NCI-H69 (cell line): ENCODE measurements at regions not wholly inside any gene's neighbourhood (a gene's known extent, or its start where the extent isn't known, plus 50 kb on each side); places are given as distances from the start of the nearest gene placed in this dataset.

Experiments
- DNase-seq: peaks from one replicate; lab custom pipeline; 2025; lab: John Stamatoyannopoulos, UW

DNA sequence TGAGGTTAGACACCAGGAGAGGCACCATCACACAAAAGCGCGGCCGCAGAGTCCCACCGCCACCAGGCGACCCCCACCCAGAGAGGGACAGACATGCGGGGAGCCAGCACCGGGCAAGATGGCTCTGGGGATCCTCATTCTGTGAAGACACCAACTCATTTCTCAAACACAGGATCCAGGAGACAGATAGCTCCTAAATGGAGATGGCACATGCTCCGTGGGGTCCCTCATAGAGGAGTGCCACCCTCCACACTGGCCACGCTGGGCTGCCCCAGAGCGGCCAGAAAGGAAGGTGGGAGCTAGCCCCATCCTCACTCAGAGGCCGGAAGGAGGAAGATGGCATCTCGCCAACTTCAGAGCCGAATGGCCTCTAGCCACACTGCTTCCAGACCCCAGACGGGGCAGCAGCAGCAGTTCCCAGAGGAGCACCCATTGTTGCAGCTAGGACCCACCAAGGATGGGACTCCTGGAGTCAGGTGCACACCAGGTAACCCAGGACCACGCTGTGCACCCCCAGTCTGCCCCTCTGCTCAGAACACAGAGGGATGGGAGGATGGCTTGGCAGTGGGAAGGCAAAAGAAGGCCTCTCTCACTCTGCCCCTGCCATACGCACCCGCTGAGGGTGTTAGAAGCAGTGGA lies 78.6 kb downstream of the ZIC5 start:
- DNase-seq, result no peak

DNA sequence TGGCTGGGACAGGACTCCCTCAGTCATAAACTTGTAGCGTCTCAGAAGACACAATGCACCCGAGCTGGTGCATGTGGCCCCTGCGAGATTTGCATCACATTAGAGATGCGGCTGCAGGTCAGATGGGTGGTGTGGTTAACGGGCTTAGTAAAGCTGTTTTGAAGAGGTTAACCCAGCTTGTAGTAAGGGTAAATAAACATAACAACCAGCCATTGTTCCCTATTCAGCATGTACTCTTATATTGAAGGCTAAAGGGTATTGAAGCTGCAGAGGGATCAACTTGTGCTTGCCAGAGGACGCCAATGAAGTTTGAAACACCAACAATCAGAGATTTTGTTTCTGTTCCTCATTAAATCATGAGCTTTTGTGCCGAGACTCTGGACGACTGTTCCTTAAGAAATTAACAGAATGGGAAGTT lies 79.4 kb downstream of the ZIC5 start:
- no peak for DNase-seq

DNA sequence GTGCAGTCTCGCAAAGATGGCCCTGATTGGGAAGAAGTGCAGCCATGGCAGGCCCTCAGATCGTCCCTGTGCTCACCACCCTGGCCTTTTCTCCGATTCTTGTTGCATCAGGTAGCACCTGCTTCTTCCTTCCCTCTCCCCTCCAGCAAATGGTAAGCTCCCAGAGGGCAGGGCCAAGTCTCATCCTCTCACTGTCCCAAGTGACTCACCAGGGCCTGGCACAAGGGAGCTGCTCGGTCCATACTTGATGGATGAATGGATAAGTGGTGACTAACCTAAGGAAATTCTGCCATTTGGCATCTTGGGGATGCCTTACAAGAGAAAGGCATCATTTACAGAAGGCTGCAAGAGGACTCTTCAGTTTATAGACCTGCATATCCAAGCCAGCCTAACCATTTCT lies 84.9 kb downstream of the ZIC5 start:
- no peak for DNase-seq

DNA sequence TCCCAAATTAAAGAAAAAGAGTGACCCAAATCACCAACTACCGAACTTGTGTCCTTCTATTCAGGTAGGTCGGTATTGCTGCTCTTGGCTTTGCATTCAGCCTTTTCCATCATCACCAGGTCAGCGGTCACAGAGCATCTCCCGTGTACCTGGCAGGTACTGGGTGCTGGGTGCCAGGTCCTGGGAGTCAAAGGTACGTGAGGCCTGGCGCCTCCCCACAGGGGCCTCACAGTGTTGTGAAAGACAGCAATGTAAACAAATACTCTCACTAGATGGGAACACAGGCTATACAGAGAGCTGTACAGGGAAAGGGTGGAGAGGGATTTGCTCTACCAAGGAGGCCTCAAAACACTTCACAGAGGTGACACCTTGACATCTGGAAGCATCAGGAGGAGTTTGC lies 86.7 kb downstream of the ZIC5 start:
- DNase-seq, result no peak

DNA sequence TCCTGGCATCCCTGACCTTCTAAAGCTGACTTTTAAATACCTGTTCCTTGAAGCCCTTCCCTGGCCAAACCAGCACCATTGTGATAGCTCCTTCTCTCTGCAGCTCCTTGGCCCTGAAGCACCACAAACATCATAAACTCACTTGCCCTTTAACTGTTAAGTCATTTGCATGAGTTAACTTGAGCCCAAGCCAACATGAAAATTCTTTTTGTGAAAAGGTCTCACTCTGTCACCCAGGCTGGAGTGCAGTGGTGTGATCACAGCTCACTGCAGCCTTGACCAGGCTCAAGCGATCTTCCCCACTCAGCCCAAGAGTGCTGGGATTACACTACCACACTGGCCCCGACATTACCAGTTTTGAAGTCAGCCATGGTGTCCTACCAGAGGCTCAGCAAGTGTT lies 87.8 kb downstream of the ZIC5 start:
- DNase-seq, result no peak

DNA sequence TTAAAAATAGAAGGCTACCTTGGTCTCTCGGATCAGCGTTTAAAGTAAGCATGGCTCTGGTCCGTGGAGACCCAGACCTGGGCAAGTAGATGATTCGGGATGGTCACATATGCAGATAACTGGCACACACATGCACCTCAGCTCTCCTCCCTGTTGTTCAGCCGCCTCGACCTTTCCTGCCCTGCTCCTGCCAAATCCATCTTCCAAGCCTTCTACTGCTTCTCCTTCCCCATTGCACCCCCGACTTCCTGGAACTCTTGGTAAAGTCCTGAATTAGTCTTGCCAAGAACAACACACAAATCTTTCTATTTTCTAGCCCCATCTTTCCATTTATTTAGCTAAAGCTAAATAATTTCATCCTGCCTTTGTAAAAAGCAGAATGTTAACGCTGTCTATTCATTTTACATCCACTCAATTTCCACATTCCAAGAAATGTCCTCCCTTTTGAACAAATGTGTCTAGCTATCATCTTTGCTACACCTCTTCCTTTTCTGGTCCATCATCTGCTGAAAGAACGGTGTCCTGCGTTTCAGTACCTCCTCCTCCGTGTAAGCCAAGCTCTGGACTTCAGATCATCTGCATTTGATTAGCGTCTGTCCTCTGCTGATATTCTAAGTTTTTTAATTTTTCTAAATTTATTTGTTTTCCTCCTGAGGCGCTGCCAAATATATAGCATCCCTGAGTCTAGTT lies 92.5 kb downstream of the ZIC5 start:
- peak; percentile 26 for DNase-seq

DNA sequence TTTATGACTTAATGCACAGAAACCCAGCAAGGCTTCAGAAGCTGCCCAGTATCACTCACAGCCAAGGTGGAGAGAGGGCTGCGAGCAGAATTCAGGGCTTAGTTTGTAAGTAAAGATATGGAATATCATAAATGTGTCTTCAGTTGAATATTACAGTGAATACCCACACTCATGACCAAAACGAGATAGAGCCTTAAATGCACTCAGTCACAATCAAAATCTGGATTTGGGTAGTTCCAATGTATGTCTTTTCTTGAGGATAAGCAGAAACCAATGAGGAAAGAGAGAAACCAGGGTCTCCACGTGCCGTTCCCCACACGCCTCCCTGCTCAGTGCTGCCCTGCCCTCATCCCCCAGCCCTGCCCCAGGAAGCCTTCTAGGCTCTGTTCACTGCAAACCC lies 94.9 kb downstream of the ZIC5 start:
- no peak for DNase-seq

DNA sequence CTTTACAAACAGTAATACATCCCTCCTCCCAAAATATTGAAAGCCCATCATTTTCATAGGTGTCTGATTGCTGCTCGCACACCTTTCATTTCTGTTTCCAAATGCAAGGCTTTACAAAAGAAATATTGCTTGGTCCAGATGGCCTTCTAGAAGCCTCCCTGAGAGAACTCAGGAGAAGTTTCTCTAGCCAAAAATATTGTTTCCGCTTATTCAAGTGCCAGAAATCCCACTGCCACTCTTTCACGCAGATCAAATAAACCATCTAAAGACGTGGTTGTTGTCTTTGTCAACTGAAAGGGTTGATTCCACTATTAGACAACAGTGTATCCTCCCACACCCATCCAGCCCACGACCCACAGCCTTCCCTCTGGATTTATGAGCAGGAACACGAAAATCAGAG lies 96.2 kb downstream of the ZIC5 start:
- peak; percentile 82 for DNase-seq

DNA sequence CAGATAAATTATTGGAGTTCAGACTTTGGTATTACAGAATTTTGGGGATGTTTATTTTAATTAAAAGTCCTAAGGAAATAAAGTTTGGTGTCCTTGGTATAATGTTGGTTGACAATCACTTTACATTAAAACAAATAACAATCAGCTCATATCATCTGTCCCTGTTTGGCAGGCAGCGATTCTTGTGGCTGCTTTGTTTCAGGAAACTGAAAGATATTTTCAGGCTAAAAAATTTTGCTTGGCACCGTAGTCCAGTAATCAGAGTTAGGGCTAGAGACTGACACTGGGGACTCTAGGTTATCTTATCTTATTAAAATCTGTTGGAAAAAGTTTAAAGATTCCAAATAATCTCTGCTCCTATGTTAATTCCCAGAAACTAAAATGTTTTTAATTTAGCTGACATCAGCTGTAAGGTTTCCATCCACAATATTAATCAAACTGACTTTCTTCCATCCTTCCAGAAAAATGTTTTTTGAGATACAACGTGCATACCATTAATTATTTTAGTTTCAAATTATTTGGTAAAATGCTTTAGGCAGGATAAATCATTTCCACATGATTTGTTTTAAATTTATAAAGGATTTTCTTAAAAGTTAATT lies 97.6 kb downstream of the ZIC5 start:
- DNase-seq, result peak; percentile 69

DNA sequence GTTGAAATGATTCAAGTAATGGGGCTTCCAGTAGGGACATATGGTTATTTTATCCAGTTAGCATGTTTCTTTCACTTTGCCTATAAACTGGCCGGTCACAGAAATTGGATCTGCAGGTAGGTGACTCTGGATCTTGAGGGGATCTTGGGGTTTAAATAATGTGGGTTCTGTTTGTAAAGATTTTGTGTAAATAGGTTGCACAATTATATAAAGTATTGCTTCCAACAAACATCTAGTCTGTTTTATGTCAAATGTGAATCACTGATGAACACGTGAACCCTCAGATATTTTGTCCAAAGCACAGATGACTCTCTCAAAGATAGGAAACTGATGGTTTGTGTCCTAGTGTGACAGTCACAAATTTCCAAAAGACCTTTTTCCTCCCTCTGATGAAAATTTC lies 98.4 kb downstream of the ZIC5 start:
- DNase-seq, result peak; percentile 73

DNA sequence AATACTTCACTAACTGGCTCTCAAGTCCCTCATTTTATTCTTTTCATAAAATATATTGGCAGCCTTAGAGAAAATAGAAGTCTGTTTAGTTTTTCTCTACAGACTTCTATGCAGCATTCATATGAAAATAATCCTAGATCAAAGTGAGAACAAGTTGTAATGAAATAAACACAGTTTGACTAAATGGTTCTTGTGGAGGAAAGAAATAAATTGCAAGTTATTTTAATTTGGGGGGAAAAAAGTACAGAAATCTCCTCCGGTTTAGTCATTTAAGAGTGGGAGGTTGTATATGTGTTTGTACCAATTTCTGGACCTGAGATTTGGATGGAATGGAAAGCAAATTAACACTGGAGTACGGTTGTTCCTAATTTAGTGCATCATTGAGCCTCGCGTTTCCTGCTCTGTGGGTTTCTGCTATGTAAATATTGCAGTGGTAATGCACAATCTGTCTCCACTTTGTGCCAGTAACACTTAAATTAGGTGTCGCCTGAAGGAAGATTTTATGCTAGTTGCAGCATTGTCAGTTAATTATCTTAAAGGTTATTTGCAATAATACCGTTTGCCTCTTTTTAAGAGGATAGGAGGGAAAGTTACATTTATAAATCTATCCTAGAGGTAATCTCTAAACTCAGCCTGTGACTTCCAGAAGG lies 100.2 kb downstream of the ZIC5 start:
- peak; percentile 98 for DNase-seq

DNA sequence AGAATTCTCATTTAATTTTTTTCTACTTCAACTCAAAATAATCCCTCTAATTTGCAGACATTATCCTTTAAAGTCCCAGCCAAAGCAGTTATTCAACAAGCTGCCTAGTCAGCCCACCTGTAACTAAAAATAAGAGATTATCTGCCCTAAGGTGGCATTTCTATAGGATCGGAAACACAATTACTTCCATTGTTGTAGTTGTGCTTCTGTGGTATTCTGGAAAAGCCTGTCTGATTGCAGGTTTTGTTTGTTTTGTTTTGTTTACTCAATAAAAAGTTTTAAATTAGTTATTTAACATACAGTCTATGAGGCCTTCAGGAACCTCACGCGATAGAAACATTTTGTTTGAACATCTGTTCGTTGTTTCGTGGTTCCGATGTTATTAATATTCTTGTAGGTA lies 101.0 kb downstream of the ZIC5 start:
- DNase-seq, result peak; percentile 96

DNA sequence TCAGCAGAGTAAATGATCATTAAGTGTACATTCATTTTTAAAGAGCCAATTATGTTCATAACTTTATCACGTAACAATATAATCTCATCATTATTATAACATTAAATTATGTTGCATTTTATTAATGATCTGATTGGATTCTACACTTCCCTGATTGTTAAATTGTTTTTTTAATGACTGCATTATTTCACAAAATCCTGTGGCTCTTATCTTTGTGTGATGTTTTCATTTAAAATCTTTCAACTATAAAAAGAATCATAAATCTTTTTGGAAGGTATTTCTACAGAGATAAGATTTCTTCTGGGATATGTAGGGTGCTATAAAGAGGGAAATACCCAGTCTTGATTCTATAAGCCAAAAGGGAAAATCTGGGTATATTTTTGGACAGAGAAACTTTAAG lies 101.7 kb downstream of the ZIC5 start:
- DNase-seq, result no peak

DNA sequence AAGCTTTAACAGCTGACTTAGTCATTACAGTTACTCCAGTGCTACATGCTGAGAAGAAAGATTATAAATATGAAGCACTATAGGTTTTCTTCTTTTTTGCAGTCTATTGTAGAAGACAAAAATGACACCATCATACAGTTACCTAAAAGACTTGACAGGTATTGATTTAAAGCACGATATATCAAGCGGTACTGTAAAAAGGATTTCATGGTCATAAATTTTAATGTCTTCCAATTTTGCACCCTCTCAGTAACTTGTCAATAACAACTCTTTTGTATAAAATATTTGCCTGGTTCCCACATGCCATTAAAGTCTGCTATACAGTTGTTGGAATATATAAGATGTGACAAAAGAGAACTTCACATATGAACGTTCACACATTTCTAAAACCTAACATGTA lies 102.8 kb downstream of the ZIC5 start:
- DNase-seq, result peak; percentile 75

DNA sequence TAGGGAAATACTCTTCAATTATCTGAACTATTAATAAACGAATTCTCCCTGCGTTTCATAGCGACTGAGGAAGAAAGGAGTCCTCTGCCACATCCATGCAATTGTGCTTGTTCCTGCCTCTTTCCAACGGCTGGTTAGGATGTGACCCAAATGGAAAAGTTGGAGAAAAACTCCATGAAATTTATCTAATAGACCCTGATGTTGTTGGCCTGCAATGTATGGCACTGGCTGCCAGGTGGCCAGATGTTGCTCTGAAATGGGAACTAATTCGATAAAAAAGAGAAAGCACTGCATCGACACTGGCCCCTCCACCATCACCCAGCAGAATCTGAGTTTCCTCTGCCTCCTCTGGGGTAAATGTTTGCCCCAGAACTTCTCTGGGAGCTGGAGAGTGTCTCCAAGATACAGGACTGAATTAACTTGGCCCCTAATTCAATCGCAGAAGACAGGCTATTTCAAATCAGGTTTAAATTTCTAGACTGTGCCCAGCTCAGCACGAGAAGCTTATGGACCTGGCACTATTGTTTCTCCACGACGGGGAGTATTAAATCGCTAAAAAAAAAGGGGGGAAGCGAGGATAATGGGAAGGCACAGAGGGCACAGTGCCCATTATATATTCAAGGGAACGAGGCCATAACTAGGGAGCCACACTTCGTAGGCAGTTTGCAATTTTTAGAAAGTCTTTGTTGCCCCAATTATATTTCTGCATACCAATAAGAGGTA lies 103.9 kb downstream of the ZIC5 start:
- DNase-seq, result peak; percentile 78

DNA sequence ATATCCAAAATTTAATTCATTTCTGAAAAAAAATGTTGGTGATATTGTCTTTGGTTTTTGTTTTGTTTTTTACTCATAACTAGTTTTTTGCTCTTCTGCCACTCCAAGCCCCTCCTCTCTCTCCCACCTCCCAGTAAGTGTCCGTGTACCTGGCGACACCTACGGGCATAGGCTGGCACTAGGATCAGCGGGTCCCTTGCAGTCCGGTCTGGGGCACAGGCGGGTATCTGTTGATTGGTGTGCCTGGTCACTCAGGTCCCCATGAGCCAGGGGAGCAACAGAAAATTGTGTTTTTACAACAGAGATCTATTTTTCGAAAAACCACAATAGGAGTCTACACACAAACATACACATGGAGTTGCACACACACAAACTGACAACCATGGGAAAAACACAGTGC lies 104.8 kb downstream of the ZIC5 start:
- DNase-seq, result peak; percentile 70

DNA sequence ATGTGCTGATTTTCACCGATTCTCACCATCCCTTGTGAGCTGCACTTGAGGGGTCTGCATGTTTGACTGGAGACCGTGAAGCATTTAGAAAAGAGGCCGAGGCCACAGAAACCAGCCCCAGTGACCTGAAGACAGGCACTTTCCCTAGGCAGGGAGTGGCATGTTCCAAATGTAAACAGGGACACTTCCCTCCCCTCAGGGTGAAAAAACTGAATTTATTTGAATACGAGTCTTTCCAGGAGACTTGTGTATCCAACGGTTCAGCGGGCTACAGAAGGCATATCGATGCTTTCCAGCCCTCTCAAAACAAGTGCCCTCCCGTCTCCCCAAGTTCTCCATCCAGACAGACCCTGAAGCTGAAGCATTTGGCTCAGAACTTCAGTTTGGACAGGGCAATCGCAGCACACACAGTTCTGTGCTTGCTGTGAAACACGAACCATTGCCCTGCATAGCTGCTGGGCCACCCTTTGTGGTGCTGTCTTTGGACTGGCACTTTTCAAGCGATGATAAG lies 106.1 kb downstream of the ZIC5 start:
- peak; percentile 91 for DNase-seq

DNA sequence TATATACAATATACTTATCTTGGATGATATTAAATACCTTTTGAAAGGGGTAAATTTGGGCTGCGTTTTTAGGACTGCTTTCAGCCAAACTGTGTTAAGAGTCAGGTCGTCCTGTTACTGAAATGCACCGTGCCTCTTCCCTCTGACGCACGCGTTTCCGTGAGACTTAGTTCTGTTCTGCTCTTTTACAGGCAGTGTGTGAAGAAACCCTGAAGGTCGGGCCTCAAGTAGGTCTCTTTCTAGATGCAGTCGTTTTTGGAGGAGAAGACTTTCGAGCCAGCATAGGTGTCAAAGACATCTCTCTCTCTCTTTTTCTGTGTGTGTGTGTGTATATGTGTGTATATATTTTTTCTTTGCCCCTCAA lies 107.0 kb downstream of the ZIC5 start:
- no peak for DNase-seq

DNA sequence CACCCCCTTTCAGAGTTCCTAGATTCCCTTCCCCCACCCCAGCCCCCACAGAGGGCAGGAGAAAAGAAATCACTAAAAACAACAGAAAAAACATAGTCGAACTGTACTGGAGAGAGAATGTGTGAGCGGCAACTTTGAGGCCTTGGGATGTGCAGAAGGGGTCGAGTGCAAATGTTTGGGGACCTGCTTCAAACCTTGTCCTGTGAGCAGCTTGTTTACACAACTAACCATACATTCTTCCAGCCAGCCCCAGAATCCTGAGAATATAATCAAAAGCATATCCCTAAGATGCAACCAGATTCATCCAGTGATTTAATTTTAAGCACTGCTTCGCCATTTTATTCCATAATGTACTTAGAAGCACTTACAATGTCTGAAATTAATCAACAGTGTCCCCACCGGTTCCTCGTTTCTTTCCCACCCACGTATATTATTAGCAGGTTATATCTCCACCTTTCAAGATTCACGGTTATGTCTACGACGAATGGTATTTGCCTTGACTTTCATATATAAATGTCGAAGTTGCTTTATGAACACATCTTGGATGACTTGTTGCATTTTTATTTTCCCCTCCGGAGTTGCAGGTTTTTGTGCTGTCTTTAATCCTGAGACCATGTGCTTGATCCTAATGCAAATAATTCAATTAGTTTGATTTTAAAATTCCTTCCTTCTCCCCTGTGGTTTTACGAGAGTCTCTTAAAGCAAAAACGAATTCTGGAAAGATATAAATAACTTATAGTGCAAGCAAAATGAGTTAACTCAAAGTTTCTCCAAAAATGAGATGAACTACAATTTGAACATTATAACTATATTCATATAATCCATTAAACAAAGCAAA lies 107.6 kb downstream of the ZIC5 start:
- no peak for DNase-seq

DNA sequence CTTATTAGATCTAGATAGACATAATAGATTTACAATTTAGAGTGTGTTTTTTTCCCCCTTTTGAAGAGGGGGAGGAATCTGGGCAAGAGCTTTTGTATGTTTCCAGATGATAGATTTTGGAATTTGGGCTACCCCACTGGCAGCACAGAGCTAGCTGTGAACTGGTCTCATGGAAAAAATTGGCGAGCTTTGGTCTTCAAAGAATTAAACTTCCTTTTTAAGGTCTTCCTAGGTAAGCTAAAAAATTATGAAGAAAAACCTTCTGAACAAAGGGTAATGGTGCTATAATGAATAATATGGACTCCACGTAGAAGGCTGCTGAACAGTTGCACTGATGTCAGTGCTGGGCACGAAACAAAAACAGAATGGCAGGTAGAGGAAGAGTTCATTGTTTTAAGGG lies 109.3 kb downstream of the ZIC5 start:
- no peak for DNase-seq

DNA sequence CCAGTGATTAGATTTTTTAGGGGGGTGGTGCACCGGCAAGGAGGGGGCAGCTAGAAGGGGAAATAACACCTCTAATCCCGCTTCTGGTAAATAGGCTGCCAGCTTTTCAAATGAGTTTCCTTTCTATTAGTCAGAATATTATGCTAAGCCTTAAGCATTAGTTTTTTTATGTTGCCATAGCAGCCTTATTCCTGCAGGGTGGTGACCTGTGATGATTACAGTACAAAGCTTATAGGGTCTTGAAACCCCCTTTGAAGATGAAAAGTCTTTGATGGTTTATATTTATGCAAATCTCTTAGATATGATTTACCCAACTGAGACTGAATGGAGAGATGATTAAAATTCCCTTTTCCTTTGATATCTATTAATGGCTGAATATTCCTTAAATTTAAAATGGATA lies 109.8 kb downstream of the ZIC5 start:
- DNase-seq, result no peak
